OCI-LY1 (cell line): ENCODE measurements at regions not wholly inside any gene's neighbourhood (a gene's known extent, or its start where the extent isn't known, plus 50 kb on each side); places are given as distances from the start of the nearest gene placed in this dataset.
A peak's percentile ranks its signal among the peaks of the same experiment; 100 is the strongest.

Source experiments
- H2AFZ ChIP-seq: fragments of 200-600 bp; sonication (generic), shearing (Covaris generic); 2 replicates; pipeline ENCODE4 v1.6.0; 2014; ENCODE audit warnings: antibody characterized with exemption, mild to moderate bottlenecking, low read length
- H3F3A ChIP-seq: fragments of 200-600 bp; sonication (generic), shearing (Covaris generic); 2 replicates; pipeline ENCODE4 v1.6.0; 2014; ENCODE audit warnings: mild to moderate bottlenecking, antibody characterized with exemption, low read length, moderate library complexity; ENCODE audit not compliant: insufficient read depth
- H3K27ac ChIP-seq: fragments of 200-600 bp; sonication (generic); 2 replicates; pipeline ENCODE4 v1.5.1; 2014; ENCODE audit warnings: low read length, mixed run types, mild to moderate bottlenecking, low read depth; ENCODE audit not compliant: poor library complexity, severe bottlenecking
- H3K27me3 ChIP-seq: fragments of 200-600 bp; sonication (generic); 2 replicates; pipeline ENCODE4 v1.6.0; 2014; ENCODE audit warnings: antibody characterized with exemption, mild to moderate bottlenecking, low read length, moderate library complexity; ENCODE audit not compliant: insufficient read depth
- H3K36me3 ChIP-seq: fragments of 200-600 bp; sonication (generic); 2 replicates; pipeline ENCODE4 v1.6.1; 2014; ENCODE audit warnings: mild to moderate bottlenecking, antibody characterized with exemption, low read length, moderate library complexity, mixed read lengths; ENCODE audit not compliant: insufficient read depth
- H3K4me1 ChIP-seq: fragments of 200-600 bp; sonication (generic); 2 replicates; pipeline ENCODE4 v1.5.1; 2014; ENCODE audit warnings: mild to moderate bottlenecking, low read length, moderate library complexity; ENCODE audit not compliant: insufficient read depth, severe bottlenecking
- H3K4me2 ChIP-seq: fragments of 200-600 bp; sonication (generic), shearing (Covaris generic); 2 replicates; pipeline ENCODE4 v1.6.1; 2014; ENCODE audit warnings: low read length
- H3K4me3 ChIP-seq: fragments of 200-600 bp; sonication (generic); 2 replicates; pipeline ENCODE4 v1.5.1; 2014; ENCODE audit warnings: low read length, low read depth, mild to moderate bottlenecking, mixed read lengths; ENCODE audit not compliant: poor library complexity, severe bottlenecking
- H3K79me2 ChIP-seq: fragments of 200-600 bp; shearing (Covaris generic); 2 replicates; pipeline ENCODE4 v1.6.1; 2016; ENCODE audit warnings: mixed run types, low read length, mixed read lengths; ENCODE audit not compliant: insufficient read depth
- H3K9ac ChIP-seq: fragments of 200-600 bp; sonication (generic), shearing (Covaris generic); 2 replicates; pipeline ENCODE4 v1.6.1; 2014; ENCODE audit warnings: mild to moderate bottlenecking, low read length, mixed read lengths
- H3K9me2 ChIP-seq: fragments of 200-600 bp; sonication (generic), shearing (Covaris generic); 2 replicates; pipeline ENCODE4 v1.6.1; 2014; ENCODE audit warnings: low read depth, mild to moderate bottlenecking, low read length, mixed read lengths
- H3K9me3 ChIP-seq: fragments of 200-600 bp; shearing (Covaris generic); 2 replicates; pipeline ENCODE4 v1.6.1; 2014; ENCODE audit warnings: low read length, mixed read lengths
- H4K20me1 ChIP-seq: fragments of 200-600 bp; sonication (generic), shearing (Covaris generic); 2 replicates; pipeline ENCODE4 v1.6.0; 2016; ENCODE audit warnings: mild to moderate bottlenecking, low read length; ENCODE audit not compliant: insufficient read depth
- CTCF ChIP-seq: fragments of 200-600 bp; sonication (generic), shearing (Covaris generic); IDR thresholded peaks from 2 replicates; pipeline ENCODE4 v1.5.1; 2017; ENCODE audit warnings: mild to moderate bottlenecking, antibody characterized with exemption, low read length, moderate library complexity, mixed read lengths
- EZH2 ChIP-seq: fragments of 200-600 bp; sonication (generic), shearing (Covaris generic); IDR thresholded peaks from 2 replicates; pipeline ENCODE4 v1.8.0; 2017; ENCODE audit warnings: borderline replicate concordance, mixed run types, mild to moderate bottlenecking, antibody characterized with exemption, low read length, moderate library complexity, mixed read lengths

- Histone ChIP-seq H3K9ac (0 out of 2 replicates have a peak overlapping the region, but pooled peaks have one; percentile 19), H3F3A (no peaks in the 10 kb centered on the region), H2AFZ (peak overlapping the region; percentile 91; the same call in 1 of the 2 replicates), H3K4me3 (no peak overlapping the region), H3K27me3 (no peaks in the 10 kb centered on the region), H3K4me2 (peak overlapping the region; percentile 57), H4K20me1 (no peaks in the 10 kb centered on the region), H3K9me3 (no peaks in the 10 kb centered on the region), H3K4me1 (peaks cover 29% of the 10 kb centered on the region), H3K79me2 (no peaks in the 10 kb centered on the region), H3K9me2 (no peaks in the 10 kb centered on the region), H3K27ac (peak overlapping the region; percentile 79), H3K36me3 (no peaks in the 10 kb centered on the region)
- TF ChIP-seq CTCF (no peak), EZH2 (no peak)
These were observed 415.3 kb upstream of the ZEB2 start for GRCh38 chr2:144935191-144935590.

DNA sequence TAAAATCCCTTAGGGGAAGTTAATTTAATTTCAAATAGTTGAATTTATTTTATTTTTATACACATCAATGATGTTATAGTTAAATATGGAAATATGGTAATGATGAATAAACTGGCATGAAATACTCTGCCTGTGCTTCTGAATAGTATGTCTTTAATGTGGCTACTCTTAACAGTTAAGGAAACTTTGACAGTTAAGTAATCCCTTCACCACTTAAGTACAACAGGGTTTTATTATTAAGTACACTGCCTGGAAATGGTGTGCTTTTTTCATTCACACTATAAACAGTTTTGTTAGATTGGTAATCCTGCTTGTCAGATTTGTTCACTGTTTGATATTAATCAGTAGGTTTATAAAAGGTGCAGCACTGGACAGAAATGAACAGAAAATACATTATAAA is 412.0 kb upstream of the ZEB2 start:
- no peak overlapping the region for H3K4me3 ChIP-seq
- H3K9me2 ChIP-seq = no peaks in the 10 kb centered on the region
- H3K4me1 ChIP-seq = peaks cover 29% of the 10 kb centered on the region
- no peak overlapping the region for H3K27ac ChIP-seq
- H3K9ac ChIP-seq = no peak overlapping the region
- peaks cover 7% of the 10 kb centered on the region; the same call in 1 of the 2 replicates for H3K9me3 ChIP-seq
- no peak overlapping the region for H2AFZ ChIP-seq
- no peaks in the 10 kb centered on the region for H3K79me2 ChIP-seq
- no peaks in the 10 kb centered on the region for H4K20me1 ChIP-seq
- H3K27me3 ChIP-seq = no peaks in the 10 kb centered on the region
- no peak for TF ChIP-seq EZH2
- TF ChIP-seq CTCF = no peak
- no peaks in the 10 kb centered on the region; the same call in 1 of the 2 replicates for H3F3A ChIP-seq
- no peaks in the 10 kb centered on the region for H3K36me3 ChIP-seq
- H3K4me2 ChIP-seq = no peak overlapping the region

- Histone ChIP-seq H2AFZ (no peak overlapping the region), H3K9me3 (peaks cover 7% of the 10 kb centered on the region; the same call in 1 of the 2 replicates), H3K27me3 (no peaks in the 10 kb centered on the region), H3K27ac (no peak overlapping the region), H4K20me1 (no peaks in the 10 kb centered on the region), H3K4me1 (peaks cover 29% of the 10 kb centered on the region), H3K36me3 (no peaks in the 10 kb centered on the region), H3K79me2 (no peaks in the 10 kb centered on the region), H3F3A (no peaks in the 10 kb centered on the region; the same call in 1 of the 2 replicates), H3K4me3 (no peak overlapping the region), H3K9ac (no peak overlapping the region), H3K9me2 (no peaks in the 10 kb centered on the region), H3K4me2 (no peak overlapping the region)
- TF ChIP-seq CTCF (no peak), EZH2 (no peak)
These were observed 411.6 kb upstream of the ZEB2 start for GRCh38 chr2:144931480-144931879.
